Astrocyte (in vitro differentiated cells and primary cell): ENCODE measurements at regions not wholly inside any gene's neighbourhood (a gene's known extent, or its start where the extent isn't known, plus 50 kb on each side); places are given as distances from the start of the nearest gene placed in this dataset.

Experiments
- EZH2 ChIP-seq: IDR thresholded peaks from 2 replicates; pipeline ENCODE4 v1.6.1; 2012; ENCODE audit warnings: mild to moderate bottlenecking, low read length, inconsistent platforms; ENCODE audit not compliant: insufficient read depth
- TF ChIP-seq, protein P1 (sequence below): IDR thresholded peaks from 2 replicates; pipeline ENCODE4 v1.5.1; 2011; ENCODE audit warnings: low read depth, mild to moderate bottlenecking, inconsistent platforms, low read length, moderate library complexity; ENCODE audit not compliant: insufficient read depth

DNA sequence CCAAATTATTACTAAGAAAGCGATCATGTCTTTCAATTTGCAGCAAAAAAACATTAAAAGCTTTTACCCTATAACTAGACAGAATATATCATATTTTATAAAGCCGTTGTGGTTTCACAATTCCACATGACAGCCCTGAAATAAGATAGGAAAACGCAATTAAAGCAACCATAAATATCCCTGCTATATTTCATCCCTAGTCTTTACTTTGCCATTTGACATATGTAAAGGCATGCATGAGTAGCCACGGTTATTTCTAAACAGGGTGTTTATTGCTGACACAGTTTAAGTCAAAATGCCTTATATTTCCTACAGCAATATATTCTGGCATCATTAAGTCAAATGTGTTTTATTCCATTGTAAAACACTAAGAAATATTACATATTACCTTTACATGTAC lies 239.9 kb downstream of the DSEL start:
- TF ChIP-seq, protein P1, sequence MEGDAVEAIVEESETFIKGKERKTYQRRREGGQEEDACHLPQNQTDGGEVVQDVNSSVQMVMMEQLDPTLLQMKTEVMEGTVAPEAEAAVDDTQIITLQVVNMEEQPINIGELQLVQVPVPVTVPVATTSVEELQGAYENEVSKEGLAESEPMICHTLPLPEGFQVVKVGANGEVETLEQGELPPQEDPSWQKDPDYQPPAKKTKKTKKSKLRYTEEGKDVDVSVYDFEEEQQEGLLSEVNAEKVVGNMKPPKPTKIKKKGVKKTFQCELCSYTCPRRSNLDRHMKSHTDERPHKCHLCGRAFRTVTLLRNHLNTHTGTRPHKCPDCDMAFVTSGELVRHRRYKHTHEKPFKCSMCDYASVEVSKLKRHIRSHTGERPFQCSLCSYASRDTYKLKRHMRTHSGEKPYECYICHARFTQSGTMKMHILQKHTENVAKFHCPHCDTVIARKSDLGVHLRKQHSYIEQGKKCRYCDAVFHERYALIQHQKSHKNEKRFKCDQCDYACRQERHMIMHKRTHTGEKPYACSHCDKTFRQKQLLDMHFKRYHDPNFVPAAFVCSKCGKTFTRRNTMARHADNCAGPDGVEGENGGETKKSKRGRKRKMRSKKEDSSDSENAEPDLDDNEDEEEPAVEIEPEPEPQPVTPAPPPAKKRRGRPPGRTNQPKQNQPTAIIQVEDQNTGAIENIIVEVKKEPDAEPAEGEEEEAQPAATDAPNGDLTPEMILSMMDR, result no peak
- no peak for TF ChIP-seq EZH2
